Head of caudate nucleus (tissue), 42 donors: ENCODE measurements at regions not wholly inside any gene's neighbourhood (a gene's known extent, or its start where the extent isn't known, plus 50 kb on each side); places are given as distances from the start of the nearest gene placed in this dataset.

Experiments
- DNase-seq, 42 donors: peaks; one replicate each; pipeline versions ENCODE4 v3.0.0 to v3.0.0-alpha.2; 2020 to 2021; ENCODE audit warnings: mixed read lengths in 7 of 42
- intact Hi-C: fragments of 100-400 bp; cut with DNase I; formaldehyde crosslinking; loops from one replicate; pipeline ENCODE4 v1.15.0; 2022

DNA sequence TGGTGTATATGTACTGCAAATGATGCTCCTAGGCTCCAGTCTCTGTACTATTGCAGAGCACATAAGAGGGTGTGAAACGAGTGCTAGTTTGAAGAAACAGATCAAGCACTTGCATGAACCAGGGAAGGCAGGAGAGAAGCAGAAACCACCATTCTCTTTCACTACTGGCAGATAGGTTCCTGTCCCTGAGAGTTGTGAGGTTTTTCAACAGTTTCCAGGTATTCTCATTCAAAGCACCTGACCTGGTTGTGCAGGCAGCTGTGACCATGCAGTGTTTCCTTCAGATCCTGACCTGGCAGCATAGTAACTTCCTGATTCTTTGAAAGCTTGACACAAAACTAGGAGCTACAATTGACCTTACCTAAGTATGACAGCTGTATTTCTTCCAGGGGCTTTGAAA is 164.9 kb downstream of the UFM1 start:
- DNase-seq: no peak
- intact Hi-C loops: no loop called here

DNA sequence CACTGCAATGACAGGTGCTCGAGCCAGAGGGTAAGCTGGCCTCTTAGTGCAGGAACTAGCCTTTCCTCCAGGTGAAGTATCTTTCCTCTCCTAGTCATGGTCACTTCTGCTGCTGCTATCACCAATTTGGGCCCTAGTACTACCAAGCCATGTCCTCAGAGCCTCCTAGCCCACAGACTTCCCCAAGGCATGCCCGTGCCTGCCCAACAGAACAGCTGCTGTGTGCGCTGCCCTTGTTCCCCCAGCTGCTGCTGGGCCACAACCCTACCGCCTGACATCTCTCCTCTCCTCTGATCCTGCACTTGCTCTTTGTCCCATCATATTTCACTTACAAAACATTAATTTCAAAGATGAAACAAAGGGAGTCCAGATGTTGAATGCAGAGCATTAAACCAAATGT is 168.5 kb upstream of the FREM2 start:
- DNase-seq: no peak
- intact Hi-C loops: no loop called here

DNA sequence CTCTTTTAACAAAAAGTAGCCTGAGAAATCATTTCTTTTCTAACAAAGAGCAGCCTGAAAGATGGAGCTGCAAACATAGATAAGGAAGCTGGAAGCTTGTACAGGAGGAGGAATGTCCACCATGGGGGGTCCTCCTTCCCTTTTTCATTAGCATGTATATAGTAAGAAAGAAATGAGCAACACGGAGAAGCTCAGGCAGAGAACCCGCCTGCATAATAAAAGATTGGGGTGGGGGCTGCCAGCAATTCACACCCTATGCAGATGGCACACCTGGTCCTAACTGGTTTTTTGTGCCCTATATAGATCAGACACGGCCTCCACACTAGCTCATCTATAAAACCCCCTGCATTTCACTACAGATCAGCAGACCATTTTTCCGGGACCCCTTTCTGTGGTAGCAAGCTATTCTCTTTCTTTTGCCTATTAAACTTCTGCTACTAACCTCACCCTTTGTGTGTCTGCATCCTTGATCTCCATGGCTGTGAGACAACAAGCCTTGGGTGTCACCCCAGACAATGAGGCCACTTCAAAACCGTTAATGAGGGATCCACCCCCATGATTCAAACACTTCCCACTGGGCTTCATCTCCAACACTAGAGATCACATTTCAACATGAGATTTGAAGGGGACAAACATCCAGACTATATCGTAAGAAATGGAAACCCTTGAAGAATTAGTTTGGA is 167.5 kb upstream of the FREM2 start:
- no peak for DNase-seq
- intact Hi-C loops: no loop called here

DNA sequence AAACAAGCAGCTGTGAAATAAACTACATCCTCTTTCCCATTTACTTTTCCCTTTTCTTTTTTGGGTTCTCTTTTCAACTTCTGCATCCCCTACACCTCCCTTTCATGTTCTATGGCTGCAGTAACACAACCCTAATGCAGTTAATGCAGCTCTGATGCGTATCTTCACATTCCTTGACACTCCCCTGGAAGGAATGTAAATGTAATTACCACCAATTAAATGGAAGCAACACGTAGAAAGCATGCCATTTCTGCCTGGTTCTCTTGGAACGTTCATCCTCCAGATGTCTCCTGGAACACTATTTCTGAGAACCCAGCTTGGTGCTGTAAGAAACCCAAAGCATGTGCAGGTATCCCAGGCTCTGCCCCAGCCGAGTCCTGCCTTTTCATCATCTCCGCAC is 166.8 kb upstream of the FREM2 start:
- intact Hi-C loops: no loop called here
- DNase-seq: no peak

DNA sequence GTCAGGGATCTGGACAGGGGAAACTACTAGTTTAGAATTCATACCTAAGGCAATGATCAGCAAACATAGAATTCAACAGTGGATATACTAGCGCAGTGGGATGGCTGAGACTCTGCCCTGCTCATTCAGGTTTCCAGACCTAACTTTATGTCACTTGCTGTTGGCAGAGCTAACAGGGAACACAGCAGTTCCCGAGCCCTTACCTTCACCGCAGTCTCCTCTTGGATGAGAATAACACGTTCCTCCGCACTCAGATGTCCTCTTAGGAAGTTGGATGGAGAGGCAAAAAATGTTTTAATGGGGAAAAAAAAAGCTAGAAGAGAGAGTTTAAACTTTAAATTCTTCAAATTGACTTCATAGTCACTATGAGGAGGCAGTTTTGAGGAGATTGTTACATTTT is 159.7 kb upstream of the FREM2 start:
- no peak for DNase-seq
- intact Hi-C loops: no loop called here

DNA sequence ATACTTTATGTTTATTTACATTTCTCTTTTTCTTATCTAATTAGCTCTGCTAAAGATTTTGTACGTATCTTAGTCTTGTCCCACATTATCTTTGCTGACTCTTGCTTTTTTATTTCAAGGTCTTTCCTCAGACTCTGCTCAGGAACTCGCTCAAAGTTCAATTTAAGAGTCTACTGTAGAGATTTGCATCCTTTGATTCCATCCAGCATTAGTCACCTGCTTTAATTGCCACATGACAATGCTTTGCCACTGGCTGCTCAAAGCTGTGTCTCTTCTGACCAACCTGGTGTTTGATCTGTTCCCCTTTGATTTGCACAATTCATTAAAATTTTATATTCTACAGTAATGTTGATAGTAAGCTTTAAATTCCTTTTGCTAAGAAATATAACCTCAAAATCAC is 157.9 kb upstream of the FREM2 start:
- DNase-seq: no peak
- intact Hi-C loops: no loop called here

DNA sequence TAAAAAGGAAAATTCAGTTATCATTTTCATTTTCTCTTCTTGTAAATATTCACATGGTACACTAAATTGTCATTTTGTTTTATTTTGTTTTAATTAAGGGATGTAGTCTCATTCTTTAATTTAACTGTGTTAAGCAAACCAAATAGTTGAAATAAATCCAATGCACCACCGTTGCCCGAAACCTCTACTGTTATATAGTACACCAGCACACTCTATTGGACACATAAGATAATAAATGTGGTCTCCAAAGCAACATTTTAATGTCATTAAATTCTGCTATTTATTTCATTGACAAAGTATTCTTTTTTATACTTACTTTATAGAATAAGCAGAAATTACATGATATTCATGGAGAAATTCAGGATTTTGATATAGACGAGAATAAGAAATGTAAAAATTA is 156.4 kb upstream of the FREM2 start:
- intact Hi-C loops: no loop called here
- DNase-seq: peak in 1 of 42 donors; percentile 12

DNA sequence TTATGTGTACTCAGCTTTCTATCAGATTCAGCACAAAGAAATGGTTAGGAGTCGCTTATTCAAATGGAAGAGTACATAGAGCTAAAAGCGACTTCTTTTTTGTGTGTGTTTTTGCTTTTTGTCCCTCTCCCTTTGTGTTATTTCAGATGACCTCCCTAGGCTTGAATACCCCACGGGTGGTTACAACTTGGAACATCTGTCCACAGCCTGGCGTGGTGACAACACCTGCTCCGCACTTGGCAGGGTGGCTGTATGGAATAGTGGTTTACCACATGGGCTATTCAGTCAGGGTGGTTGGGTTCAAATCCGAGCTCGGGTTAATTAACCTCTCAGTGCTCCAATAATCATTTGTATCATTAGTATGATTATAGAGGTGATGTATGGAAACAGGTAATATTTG is 151.6 kb upstream of the FREM2 start:
- no peak for DNase-seq

DNA sequence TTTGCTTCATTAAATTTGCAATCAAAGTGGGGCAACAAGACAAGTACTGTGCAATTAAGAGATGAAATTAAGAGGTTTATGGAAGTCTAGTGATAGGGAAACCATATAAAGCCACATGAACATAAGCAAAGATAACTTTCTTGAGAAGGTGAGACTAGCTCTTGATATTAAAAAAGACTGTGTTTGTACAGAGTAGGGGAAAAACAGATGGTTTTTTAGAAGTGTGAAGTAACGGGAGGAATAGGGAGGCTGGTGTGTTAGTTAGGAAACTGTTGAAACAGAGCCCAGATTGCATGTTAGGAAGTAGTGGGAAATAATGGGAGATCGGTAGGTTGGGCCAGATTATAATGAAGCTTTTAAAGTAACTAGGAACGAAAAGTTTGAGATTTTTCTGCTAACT is 149.8 kb upstream of the FREM2 start:
- DNase-seq: no peak
- intact Hi-C loops: no loop called here

More for the DNA sequence above, 151.6 kb upstream of the FREM2 start:
- intact Hi-C loops: no loop called here

DNA sequence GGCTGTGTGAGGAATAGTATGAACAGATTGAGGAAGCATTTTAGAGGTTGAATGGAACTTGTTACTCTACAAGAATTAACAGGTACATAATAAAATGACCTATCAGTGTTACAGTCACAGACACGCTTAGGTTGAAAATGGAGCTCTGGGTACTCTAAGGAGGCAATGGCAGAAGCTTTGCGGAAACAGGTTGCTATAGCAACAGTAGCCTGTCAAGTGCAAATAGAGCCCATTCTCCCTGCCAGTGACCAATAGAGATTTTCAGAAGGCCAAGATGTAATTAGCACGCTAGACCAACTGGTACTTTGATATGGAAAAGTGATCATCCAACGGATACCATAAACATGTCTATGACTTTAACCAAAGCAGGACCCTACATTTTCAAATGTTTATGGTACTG is 148.5 kb upstream of the FREM2 start:
- intact Hi-C loops: no loop called here
- no peak for DNase-seq

DNA sequence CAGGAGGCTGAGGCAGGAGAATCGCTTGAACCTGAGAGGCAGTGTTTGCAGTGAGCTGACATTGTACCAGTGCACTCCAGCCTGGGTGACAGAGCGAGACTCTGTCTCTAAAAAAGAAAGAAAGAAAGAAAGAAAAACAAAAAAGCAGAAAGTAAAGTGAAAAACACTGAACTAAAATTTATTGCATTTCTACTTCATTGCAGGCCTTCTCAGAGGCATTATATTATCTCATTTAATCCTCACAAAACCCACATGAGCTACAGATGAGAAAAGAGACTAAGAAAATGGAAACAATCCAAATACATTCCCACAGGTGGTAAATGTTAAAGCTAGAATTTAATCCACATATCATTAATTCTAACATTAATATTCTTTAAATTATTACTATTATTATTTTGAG is 147.2 kb upstream of the FREM2 start:
- no peak for DNase-seq
- intact Hi-C loops: no loop called here

DNA sequence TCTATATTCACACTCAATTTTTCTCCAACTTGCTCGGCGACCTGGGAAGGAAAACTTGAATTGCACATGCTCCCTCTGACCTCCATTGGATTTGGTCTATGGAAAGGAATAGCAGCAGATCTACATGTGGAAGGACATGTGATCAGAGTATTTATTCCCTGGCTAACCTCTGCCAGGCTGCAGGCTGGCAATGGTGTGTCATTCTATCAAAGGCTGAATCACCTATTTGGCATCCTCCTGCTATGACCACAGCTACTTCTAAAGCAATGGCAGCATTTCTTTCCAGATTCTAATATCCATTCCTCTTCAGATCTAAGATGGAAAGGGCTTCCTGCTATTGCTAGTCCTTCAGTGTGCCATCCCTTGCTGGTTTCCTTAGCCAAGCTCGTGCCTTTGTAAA is 144.3 kb upstream of the FREM2 start:
- DNase-seq: no peak
- intact Hi-C loops: no loop called here

DNA sequence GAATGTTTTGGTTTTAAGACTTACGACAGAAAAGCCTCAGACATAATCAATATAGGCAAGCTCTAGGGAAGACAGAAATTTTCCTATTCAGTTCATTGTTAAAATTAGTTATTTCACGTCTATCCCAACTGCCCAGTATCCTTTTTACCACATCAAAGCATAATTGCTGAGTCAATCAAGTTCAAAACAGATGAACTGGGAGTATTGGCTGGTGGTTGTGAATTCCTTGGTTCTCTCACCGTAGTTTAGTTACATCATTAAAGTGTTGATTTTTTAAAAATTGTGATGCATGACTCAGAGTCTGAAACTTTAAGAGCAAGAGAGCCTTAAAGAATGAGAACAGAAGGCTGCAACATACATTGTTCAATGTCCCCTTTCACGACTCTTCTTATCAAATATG is 143.3 kb upstream of the FREM2 start:
- no peak for DNase-seq
- intact Hi-C loops: no loop called here

DNA sequence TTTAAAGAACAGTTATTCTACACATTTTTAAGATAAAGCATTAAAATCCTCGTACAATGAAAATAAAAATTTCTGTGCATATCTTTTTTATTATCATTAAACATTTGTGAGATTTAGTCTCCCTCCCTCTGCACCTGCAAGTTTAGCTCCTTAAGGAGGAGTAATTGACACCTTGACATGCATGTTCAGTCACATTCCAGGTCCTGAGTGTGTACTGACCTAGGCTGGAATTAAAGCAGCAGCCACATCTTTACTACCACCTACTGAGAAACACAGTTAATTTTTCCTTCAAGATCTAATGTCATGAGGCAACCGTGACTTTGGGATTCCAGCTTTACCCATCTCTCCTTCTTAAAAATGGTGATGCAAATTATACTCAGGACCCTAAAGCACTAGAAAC is 123.1 kb upstream of the FREM2 start:
- no peak for DNase-seq
- intact Hi-C loops: no loop called here

DNA sequence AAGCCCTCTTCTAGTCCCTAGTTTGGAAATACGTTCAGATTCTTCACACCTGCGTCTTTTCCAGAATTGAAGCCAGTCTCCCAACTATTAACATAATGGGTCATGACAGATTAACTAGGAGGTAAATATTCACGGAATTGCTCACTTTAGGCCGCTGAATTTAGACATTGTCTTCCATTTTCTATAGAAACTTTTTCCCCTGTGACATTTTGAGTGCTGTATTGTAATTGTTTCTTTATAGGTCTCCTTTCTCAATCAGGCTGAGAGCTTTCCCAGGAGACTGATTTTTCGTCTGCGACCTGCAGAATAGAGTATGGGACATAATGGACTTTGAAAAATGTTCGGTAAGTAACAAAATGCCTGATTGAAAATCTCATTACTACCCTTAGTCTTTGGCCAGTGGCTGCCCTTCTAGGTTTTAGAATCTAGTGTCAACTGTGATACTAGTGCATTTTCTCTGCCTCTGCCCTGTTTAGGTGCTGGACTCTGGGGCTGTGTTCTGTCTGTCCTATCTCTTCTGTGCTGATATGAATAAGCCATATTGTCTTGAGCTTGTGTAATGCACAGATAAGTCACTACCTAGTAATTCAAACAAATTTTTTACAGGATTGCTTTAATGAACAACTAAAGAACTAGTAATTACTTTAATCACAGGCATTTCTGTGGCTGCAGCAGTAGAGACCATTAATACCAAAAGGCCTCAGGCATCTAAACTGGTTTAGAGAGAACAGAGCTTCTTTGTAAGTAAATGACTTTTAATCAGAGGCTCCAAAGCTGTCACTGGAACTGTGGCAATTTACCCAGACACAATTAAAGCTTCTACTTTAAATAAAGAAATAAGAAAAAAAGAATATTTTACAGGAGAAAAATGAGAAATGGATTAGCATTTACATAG is 122.4 kb upstream of the FREM2 start:
- intact Hi-C loops: no loop called here
- DNase-seq: no peak

DNA sequence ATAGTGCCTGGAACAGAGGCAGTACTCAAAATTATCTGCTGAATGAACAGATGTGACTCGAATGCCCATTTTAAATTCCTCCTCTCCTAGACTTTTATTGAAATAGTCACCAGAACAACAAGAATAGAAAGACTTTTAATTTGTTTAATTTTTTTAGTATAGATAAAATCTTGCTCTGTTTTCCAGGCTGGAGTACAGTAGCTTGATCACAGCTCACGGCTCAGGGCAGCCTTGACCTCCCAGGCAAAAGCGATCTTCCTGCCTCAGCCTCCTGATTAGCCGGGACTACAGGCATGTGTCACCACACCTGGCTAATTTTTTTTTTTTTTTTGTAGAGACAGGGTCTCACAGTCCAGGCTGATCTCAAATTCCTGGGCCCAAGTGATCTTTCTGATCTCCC is 120.9 kb upstream of the FREM2 start:
- DNase-seq: no peak
- intact Hi-C loops: no loop called here

DNA sequence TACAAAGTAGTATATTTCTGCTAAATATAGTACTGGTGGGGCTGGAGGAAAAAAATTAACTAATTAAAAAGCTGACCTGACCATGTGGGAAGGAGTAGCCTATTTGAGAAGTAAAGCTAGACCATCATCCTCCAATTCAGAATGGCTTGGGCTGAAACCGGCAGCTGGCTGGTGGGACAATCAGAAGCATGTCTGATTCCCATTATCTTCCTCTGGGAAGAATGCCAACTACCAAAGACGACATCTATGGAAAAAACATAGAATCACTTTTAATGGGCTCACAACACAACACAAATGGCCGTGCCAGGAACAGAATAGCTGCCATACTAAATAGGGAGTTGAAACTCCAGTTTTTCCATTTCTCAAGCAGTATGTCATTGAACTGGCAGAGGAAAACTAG is 120.4 kb upstream of the FREM2 start:
- DNase-seq: peak in 1 of 42 donors; percentile 8
- intact Hi-C loops: no loop called here

DNA sequence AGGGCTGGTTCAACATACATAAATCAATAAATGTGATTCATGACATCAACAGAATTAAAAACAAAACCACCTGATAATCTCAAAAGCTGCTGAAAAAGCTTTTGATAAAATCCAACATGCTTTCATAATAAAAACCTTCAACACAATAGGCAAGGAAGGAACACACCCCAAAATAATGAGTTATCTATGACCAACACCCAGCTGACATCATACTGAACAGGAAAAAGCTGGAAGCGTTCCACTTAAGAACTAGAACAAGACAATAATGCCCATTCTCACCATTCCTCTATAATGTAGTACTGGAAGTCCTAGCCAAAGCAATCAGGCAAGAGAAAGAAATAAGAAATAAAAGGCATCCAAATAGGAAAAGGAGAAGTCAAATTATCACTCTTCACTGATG is 116.2 kb upstream of the FREM2 start:
- intact Hi-C loops: no loop called here

DNA sequence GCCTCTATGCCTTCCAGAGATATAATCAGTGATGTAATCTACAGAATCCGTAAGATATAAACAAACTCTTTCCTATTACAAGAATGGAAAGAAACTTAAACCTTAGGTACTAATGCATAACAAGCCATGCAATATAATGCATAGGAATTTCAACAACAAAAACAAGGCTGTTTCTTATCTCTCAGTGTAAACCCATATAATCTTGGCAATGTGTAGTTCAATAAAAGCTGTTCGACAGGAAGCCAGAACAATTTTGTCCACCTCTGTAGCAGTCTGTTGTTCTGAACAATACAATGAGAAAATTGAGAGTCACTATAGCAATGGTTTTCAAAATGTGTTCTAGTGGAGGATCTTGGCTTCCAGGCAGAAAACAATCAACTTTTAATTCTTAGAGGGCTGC is 111.5 kb upstream of the FREM2 start:
- no peak for DNase-seq
- intact Hi-C loops: no loop called here

More for the DNA sequence above, 116.2 kb upstream of the FREM2 start:
- DNase-seq: no peak

DNA sequence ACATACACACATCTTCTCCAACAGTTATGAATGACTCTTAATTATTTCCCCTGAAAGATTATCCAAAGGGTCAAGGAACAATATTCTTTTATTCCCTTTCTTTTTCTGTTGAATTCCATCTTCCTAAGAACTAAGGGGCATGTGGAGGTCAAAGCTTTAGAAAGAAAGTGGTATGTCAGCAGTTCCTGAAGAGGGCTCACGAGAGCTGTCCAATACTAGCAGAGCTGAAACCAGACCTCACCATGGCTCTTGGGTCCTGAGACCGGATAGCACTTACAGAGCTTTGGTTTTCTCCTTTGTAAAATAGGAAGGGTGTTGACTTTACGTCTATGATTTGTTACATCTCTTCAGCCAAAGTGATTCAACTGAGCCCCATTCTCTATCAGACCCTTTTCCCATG is 109.8 kb upstream of the FREM2 start:
- DNase-seq: no peak
- intact Hi-C loops: no loop called here

DNA sequence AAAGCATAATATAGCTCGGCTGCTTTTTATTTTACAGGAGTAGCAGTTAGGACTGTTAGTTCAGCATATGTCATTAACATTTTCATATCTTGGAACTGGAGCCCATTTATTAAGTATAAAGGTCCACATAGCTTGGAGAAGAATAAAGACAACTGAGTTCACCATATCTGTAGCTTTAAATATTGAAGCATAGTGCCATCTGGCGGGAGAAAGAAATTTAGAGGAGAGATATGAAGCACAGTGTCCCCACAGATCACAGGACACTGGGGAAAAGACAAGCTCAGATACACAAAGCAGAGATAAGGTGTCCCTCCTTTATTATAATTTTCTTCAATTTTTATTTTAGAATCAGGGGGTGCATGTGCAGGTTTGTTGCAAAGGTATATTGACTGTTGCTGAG is 104.7 kb upstream of the FREM2 start:
- intact Hi-C loops: no loop called here
- peak in 14 of 42 donors; percentile 11 to 73 (median 48) for DNase-seq
